NCI-H460 (cell line): ENCODE measurements at regions not wholly inside any gene's neighbourhood (a gene's known extent, or its start where the extent isn't known, plus 50 kb on each side); places are given as distances from the start of the nearest gene placed in this dataset.

ENCODE experiments used
- DNase-seq: peaks from one replicate; pipeline ENCODE4 v3.0.0-alpha.2; 2016; ENCODE audit warnings: low read depth; ENCODE audit errors: extremely low read depth

- DNase-seq: no peak
Measured at GRCh38 chr4:11271263-11271662, 157.4 kb downstream of the HS3ST1 start.

GRCh38 chr4:11268149-11268548, 160.5 kb downstream of the HS3ST1 start:
- no peak for DNase-seq

- no peak for DNase-seq
Measured at GRCh38 chr4:11264841-11265240, 163.9 kb downstream of the HS3ST1 start.

GRCh38 chr4:11264346-11264745, 164.3 kb downstream of the HS3ST1 start:
- no peak for DNase-seq

GRCh38 chr4:11263208-11263607, 165.5 kb downstream of the HS3ST1 start:
- no peak for DNase-seq

GRCh38 chr4:11261066-11261850, 167.4 kb downstream of the HS3ST1 start:
- DNase-seq: no peak

- DNase-seq: no peak
Measured at GRCh38 chr4:11259837-11260236, 168.9 kb downstream of the HS3ST1 start.

GRCh38 chr4:11252149-11252548, 176.5 kb downstream of the HS3ST1 start:
- no peak for DNase-seq

- no peak for DNase-seq
Measured at GRCh38 chr4:11250510-11250909, 178.2 kb downstream of the HS3ST1 start.

- no peak for DNase-seq
Measured at GRCh38 chr4:11232015-11232414, 196.7 kb downstream of the HS3ST1 start.

- no peak for DNase-seq
Measured at GRCh38 chr4:11230866-11231265, 197.8 kb downstream of the HS3ST1 start.

- DNase-seq: no peak
Measured at GRCh38 chr4:11228530-11228929, 200.2 kb downstream of the HS3ST1 start.

GRCh38 chr4:11223311-11223710, 205.4 kb downstream of the HS3ST1 start:
- DNase-seq: no peak

- no peak for DNase-seq
Measured at GRCh38 chr4:11218692-11219091, 210.0 kb downstream of the HS3ST1 start.

GRCh38 chr4:11216520-11216919, 212.2 kb downstream of the HS3ST1 start:
- no peak for DNase-seq

- no peak for DNase-seq
Measured at GRCh38 chr4:11214281-11214680, 214.4 kb downstream of the HS3ST1 start.

- no peak for DNase-seq
Measured at GRCh38 chr4:11209826-11210225, 218.9 kb downstream of the HS3ST1 start.

GRCh38 chr4:11201256-11201655, 227.4 kb downstream of the HS3ST1 start:
- no peak for DNase-seq

- DNase-seq: no peak
Measured at GRCh38 chr4:11198516-11199305, 230.0 kb downstream of the HS3ST1 start.

- DNase-seq: no peak
Measured at GRCh38 chr4:11197631-11198341, 230.9 kb downstream of the HS3ST1 start.

- no peak for DNase-seq
Measured at GRCh38 chr4:11196927-11197522, 231.7 kb downstream of the HS3ST1 start.
